ENCODE measurements at regions not wholly inside any gene's neighbourhood (a gene's known extent, or its start where the extent isn't known, plus 50 kb on each side); places are given as distances from the start of the nearest gene placed in this dataset.
A peak's percentile ranks its signal among the peaks of the same experiment; 100 is the strongest.

GRCh38 chr12:124415064-124415463, 120.2 kb downstream of the RFLNA start:
- H2AFZ ChIP-seq (ENCODE audit: low read length) = no peak overlapping the region
- no peaks in the 10 kb centered on the region for H3K79me1 ChIP-seq (ENCODE audit: insufficient read depth, low read depth, low read length, poor library complexity, severe bottlenecking)
- Mint-ChIP-seq H3K27ac (peak overlapping the region in 1 of 3 experiments; percentile 64; a peak in 2 of 7 replicates), H3K9me3 (no peaks in the 10 kb centered on the region), H3K4me3 (no peak overlapping the region), H3K27me3 (ENCODE audit: low read depth) (no peaks in the 10 kb centered on the region), H3K36me3 (ENCODE audit: insufficient read depth in 1 of 3, low read depth in 3 of 3) (peaks cover 17 to 44% (median 35%) of the 10 kb centered on the region in 3 experiments; a peak in 6 of 7 replicates), H3K4me1 (peaks cover 13 to 19% of the 10 kb centered on the region in 2 experiments)
- no peak overlapping the region for H3K4ac ChIP-seq (ENCODE audit: low read depth, low read length)
- H3K9ac ChIP-seq (ENCODE audit: extremely low read depth, insufficient read length, low read length) = no peak overlapping the region
- H3K27ac ChIP-seq (ENCODE audit: insufficient read length, low read depth, low read length) = no peak overlapping the region
- no peaks in the 10 kb centered on the region for H3K23me2 ChIP-seq (ENCODE audit: insufficient read length, low read depth, low read length, poor library complexity, severe bottlenecking)
- H3K27me3 ChIP-seq (ENCODE audit: insufficient read depth, low read length) = no peaks in the 10 kb centered on the region
- H3T11ph ChIP-seq (ENCODE audit: low read length) = no peak overlapping the region
- WGBS (ENCODE audit: extremely low coverage, insufficient read length, low lambda C conversion rate) = no CpG with 5 or more reads among the region's 9 CpGs
- H4K20me1 ChIP-seq (ENCODE audit: control insufficient read depth, insufficient read depth, insufficient read length) = no peaks in the 10 kb centered on the region
- no peak overlapping the region for H2AK5ac ChIP-seq (ENCODE audit: insufficient read length, low read length)
- no peak overlapping the region for H3K18ac ChIP-seq (ENCODE audit: insufficient read length, low read depth, low read length)
- H2BK15ac ChIP-seq (ENCODE audit: low read depth, low read length) = no peak overlapping the region
- H3K56ac ChIP-seq (ENCODE audit: insufficient read length, low read depth, low read length) = no peak overlapping the region
- H2BK5ac ChIP-seq (ENCODE audit: insufficient read length, low read length) = no peak overlapping the region
- no peaks in the 10 kb centered on the region for H3K79me2 ChIP-seq (ENCODE audit: insufficient read depth, low read length)
- no peak overlapping the region for H4K8ac ChIP-seq (replicated peaks; ENCODE audit: insufficient read length, low read depth, low read length)
- H3K4me1 ChIP-seq (ENCODE audit: insufficient read depth, low read length) = no peaks in the 10 kb centered on the region
- H2BK12ac ChIP-seq (ENCODE audit: insufficient read length, low read depth, low read length) = no peak overlapping the region
- DNase-seq = no peak
- no peak for TF ChIP-seq CTCF (conservative IDR thresholded peaks at IDR 0.05)
- H3K14ac ChIP-seq (ENCODE audit: insufficient read depth, low read length) = no peak overlapping the region
- H3K9me3 ChIP-seq (ENCODE audit: control insufficient read depth, low read depth, low read length) = no peaks in the 10 kb centered on the region
- no peak overlapping the region for H2BK20ac ChIP-seq (ENCODE audit: low read depth, low read length, poor library complexity, severe bottlenecking)
- no peak overlapping the region for H2BK120ac ChIP-seq (ENCODE audit: low read depth, low read length, poor library complexity, severe bottlenecking)
- no peak overlapping the region for H3K23ac ChIP-seq (ENCODE audit: insufficient read length, low read depth, low read length)
- no peak overlapping the region for H4K91ac ChIP-seq (ENCODE audit: insufficient read length, low read depth, low read length)
- H4K5ac ChIP-seq (ENCODE audit: insufficient read length, low read depth, low read length) = no peak overlapping the region
- H3K4me2 ChIP-seq (ENCODE audit: insufficient read depth, insufficient read length, low read length) = no peak overlapping the region

Measured in H9 (cell line).